22Rv1 (cell line): ENCODE measurements at regions not wholly inside any gene's neighbourhood (a gene's known extent, or its start where the extent isn't known, plus 50 kb on each side); places are given as distances from the start of the nearest gene placed in this dataset.
A peak's percentile ranks its signal among the peaks of the same experiment; 100 is the strongest.

Experiments used
- H3K27ac ChIP-seq: fragments of 450-650 bp; 2 replicates; pipeline ENCODE4 v1.5.1; 2017
- CTCF ChIP-seq: fragments of 450-650 bp; IDR thresholded peaks from 2 replicates; pipeline ENCODE4 v1.5.1; 2017; ENCODE audit warnings: mild to moderate bottlenecking
- ZFX ChIP-seq: fragments of 450-650 bp; IDR thresholded peaks from 2 replicates; pipeline ENCODE4 v1.6.1; 2017; ENCODE audit warnings: antibody characterized with exemption, borderline replicate concordance

- no peak overlapping the region for H3K27ac ChIP-seq
- TF ChIP-seq ZFX (no peak), CTCF (no peak)
These were observed 319.1 kb upstream of the NFE2L3 start for GRCh38 chr7:25832929-25833328.

- H3K27ac ChIP-seq, result no peak overlapping the region
- TF ChIP-seq ZFX (no peak), CTCF (no peak)
These were observed 317.9 kb upstream of the NFE2L3 start for GRCh38 chr7:25834050-25834449.

GRCh38 chr7:25835197-25835596, 316.8 kb upstream of the NFE2L3 start:
- TF ChIP-seq CTCF (no peak), ZFX (no peak)

GRCh38 chr7:25839084-25839769, 312.8 kb upstream of the NFE2L3 start:
- TF ChIP-seq ZFX, result no peak
- TF ChIP-seq CTCF, result peak; percentile 68

More at GRCh38 chr7:25835197-25835596, 316.8 kb upstream of the NFE2L3 start:
- H3K27ac ChIP-seq, result no peak overlapping the region

GRCh38 chr7:25840209-25840792, 311.7 kb upstream of the NFE2L3 start:
- H3K27ac ChIP-seq, result no peak overlapping the region
- TF ChIP-seq ZFX, result no peak
- TF ChIP-seq CTCF, result no peak

More at GRCh38 chr7:25839084-25839769, 312.8 kb upstream of the NFE2L3 start:
- no peak overlapping the region for H3K27ac ChIP-seq

- TF ChIP-seq CTCF (no peak), ZFX (no peak)
- H3K27ac ChIP-seq, result no peak overlapping the region
These were observed 310.4 kb upstream of the NFE2L3 start for GRCh38 chr7:25841575-25841974.

- TF ChIP-seq ZFX (no peak), CTCF (no peak)
These were observed 309.7 kb upstream of the NFE2L3 start for GRCh38 chr7:25842201-25842733.

More at GRCh38 chr7:25842201-25842733, 309.7 kb upstream of the NFE2L3 start:
- H3K27ac ChIP-seq, result no peak overlapping the region
